Osteoblast (primary cell): ENCODE measurements at regions not wholly inside any gene's neighbourhood (a gene's known extent, or its start where the extent isn't known, plus 50 kb on each side); places are given as distances from the start of the nearest gene placed in this dataset.

Source experiments
- DNase-seq: peaks from one replicate; pipeline ENCODE4 v3.0.0; 2011; ENCODE audit warnings: low spot score, mixed read lengths; ENCODE audit not compliant: insufficient read length; ENCODE audit errors: missing footprints
- H2AFZ ChIP-seq: 2 replicates; pipeline ENCODE4 v1.6.0; 2011; ENCODE audit warnings: mild to moderate bottlenecking, low read length
- H3K27ac ChIP-seq: 2 replicates; pipeline ENCODE4 v1.5.1; 2011; ENCODE audit warnings: mild to moderate bottlenecking, low read depth, low read length, moderate library complexity
- H3K27me3 ChIP-seq: 2 replicates; pipeline ENCODE4 v1.6.0; 2012; ENCODE audit warnings: mild to moderate bottlenecking, control low read depth, inconsistent platforms, low read length, moderate library complexity; ENCODE audit not compliant: insufficient read depth
- H3K36me3 ChIP-seq: 2 replicates; pipeline ENCODE4 v1.5.1; 2011; ENCODE audit warnings: mild to moderate bottlenecking, low read length, control low read depth, moderate library complexity; ENCODE audit not compliant: insufficient read depth
- H3K4me1 ChIP-seq: 2 replicates; pipeline ENCODE4 v1.5.1; 2011; ENCODE audit warnings: mild to moderate bottlenecking, low read length, control low read depth, moderate library complexity; ENCODE audit not compliant: insufficient read depth
- H3K4me2 ChIP-seq: 2 replicates; pipeline ENCODE4 v1.6.0; 2011; ENCODE audit warnings: mild to moderate bottlenecking, low read length; ENCODE audit not compliant: insufficient read depth
- H3K4me3 ChIP-seq: fragments of 200-600 bp; sonication (generic); 3 replicates; pipeline ENCODE4 v1.5.1; 2012; ENCODE audit warnings: mild to moderate bottlenecking, low read length, inconsistent platforms; ENCODE audit not compliant: insufficient read depth
- H3K79me2 ChIP-seq: 2 replicates; pipeline ENCODE4 v1.6.0; 2012; ENCODE audit warnings: mild to moderate bottlenecking, low read length, control low read depth, inconsistent platforms; ENCODE audit not compliant: insufficient read depth
- H3K9me3 ChIP-seq: 2 replicates; pipeline ENCODE4 v1.5.1; 2011; ENCODE audit warnings: low read depth, low read length, control low read depth
- H4K20me1 ChIP-seq: 2 replicates; pipeline ENCODE4 v1.6.0; 2012; ENCODE audit warnings: mild to moderate bottlenecking, low read length, control low read depth; ENCODE audit not compliant: insufficient read depth
- TF ChIP-seq, protein P1 (sequence below): IDR thresholded peaks from 2 replicates; pipeline ENCODE4 v1.5.1; 2011; ENCODE audit warnings: mild to moderate bottlenecking, low read depth, low read length, moderate library complexity; ENCODE audit errors: extremely low read depth

DNA sequence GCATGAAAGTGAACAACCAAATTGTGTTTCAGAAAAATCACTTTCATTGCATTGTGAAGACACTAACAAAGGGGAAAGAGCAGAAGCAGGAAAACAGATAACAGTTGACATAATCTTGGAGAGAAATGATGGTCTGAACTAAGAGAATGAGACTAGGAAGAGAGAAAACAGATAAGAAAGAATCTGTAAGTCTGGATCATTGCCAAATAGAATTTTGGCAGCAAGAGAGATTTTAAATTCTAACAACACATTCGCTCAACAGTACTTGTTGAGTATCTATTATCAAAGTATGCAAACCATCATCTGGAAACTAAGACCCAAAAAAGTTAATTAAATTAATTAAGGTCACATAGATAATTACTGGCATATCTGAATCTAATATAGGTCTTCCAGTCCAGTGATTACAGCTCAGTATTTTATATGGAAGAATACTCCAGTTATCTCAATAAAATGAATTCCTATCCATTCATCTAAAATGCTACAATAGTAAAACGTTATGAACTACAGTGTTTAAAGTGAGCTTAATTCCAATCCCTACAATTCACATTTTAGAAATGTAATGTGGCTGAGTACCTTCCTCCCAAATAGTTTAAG, 166.7 kb upstream of the FAT3 start:
- Histone ChIP-seq H4K20me1 (no peaks in the 10 kb centered on the region), H3K27ac (no peak overlapping the region), H3K4me1 (no peaks in the 10 kb centered on the region), H3K4me2 (no peak overlapping the region), H3K4me3 (no peak overlapping the region), H3K36me3 (no peaks in the 10 kb centered on the region), H3K79me2 (no peaks in the 10 kb centered on the region), H3K27me3 (no peaks in the 10 kb centered on the region), H3K9me3 (no peaks in the 10 kb centered on the region), H2AFZ (no peak overlapping the region)
- DNase-seq, result no peak
- TF ChIP-seq, protein P1, sequence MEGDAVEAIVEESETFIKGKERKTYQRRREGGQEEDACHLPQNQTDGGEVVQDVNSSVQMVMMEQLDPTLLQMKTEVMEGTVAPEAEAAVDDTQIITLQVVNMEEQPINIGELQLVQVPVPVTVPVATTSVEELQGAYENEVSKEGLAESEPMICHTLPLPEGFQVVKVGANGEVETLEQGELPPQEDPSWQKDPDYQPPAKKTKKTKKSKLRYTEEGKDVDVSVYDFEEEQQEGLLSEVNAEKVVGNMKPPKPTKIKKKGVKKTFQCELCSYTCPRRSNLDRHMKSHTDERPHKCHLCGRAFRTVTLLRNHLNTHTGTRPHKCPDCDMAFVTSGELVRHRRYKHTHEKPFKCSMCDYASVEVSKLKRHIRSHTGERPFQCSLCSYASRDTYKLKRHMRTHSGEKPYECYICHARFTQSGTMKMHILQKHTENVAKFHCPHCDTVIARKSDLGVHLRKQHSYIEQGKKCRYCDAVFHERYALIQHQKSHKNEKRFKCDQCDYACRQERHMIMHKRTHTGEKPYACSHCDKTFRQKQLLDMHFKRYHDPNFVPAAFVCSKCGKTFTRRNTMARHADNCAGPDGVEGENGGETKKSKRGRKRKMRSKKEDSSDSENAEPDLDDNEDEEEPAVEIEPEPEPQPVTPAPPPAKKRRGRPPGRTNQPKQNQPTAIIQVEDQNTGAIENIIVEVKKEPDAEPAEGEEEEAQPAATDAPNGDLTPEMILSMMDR, result no peak

DNA sequence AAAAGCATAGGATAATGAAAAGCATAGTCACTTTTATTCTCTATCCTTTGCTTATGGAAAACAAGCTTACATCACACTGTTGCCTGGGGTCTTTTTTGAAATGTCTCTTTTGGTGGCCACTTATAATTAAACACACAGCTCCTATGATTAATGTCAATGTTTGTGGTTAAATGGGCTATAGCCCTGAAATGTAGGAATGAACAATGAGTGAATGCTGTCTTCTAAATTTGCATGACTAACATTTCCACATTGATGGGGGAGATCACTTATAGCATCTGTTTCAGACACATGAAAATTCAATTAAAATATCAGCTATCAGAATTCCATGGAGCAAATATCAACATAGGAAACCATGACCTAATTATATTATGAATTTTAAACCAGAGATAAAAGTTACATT, 171.4 kb upstream of the FAT3 start:
- Histone ChIP-seq H3K9me3 (no peaks in the 10 kb centered on the region), H4K20me1 (no peaks in the 10 kb centered on the region)
- TF ChIP-seq, protein P1, result no peak

DNA sequence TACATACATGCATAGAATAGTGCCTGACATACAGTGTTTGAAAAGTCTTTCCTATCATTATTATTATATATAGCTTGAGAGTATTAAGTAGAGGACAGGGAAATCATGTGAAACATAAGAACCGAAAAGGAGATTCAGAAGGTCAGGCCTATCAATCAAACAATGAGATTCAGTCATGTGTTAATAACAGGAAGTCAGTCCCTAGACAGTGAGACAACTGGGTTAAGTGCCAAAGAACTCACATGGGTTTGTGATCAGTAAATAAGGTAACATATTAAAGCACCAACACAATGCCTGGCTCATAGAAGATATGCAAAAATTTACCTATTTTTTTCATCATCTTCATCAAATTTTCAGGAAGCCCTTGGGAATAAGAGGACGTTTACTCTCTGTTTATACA, 174.3 kb upstream of the FAT3 start:
- Histone ChIP-seq H3K9me3 (no peaks in the 10 kb centered on the region), H3K4me1 (no peaks in the 10 kb centered on the region), H3K27me3 (no peaks in the 10 kb centered on the region), H3K36me3 (no peaks in the 10 kb centered on the region), H3K4me2 (no peak overlapping the region), H3K27ac (no peak overlapping the region), H3K4me3 (no peak overlapping the region), H3K79me2 (no peaks in the 10 kb centered on the region), H2AFZ (no peak overlapping the region), H4K20me1 (no peaks in the 10 kb centered on the region)
- no peak for DNase-seq
- TF ChIP-seq, protein P1, result no peak

More for the DNA sequence above, 171.4 kb upstream of the FAT3 start:
- Histone ChIP-seq H3K4me1 (no peaks in the 10 kb centered on the region), H3K36me3 (no peaks in the 10 kb centered on the region), H3K79me2 (no peaks in the 10 kb centered on the region), H3K4me2 (no peak overlapping the region), H3K4me3 (no peak overlapping the region), H3K27me3 (no peaks in the 10 kb centered on the region), H2AFZ (no peak overlapping the region), H3K27ac (no peak overlapping the region)
- DNase-seq, result no peak

DNA sequence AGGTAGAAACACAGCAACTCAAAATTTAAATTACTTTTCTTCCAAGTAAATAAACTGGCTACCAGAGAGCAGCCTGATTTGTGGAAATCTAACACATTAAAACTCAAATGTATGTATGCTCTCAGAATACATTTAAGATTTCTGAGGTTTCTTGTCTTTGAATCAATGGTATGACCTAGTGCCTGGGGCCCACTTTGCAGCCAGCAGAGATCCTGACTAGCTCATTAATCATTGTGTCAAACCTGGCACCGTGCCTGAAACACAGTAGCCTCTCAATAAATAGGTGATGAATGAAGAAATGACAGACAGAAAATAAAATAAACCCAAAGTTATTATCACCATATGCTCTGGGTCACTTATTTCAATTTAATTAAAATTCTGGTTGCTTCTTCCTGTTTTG, 176.2 kb upstream of the FAT3 start:
- TF ChIP-seq, protein P1, result no peak
- H3K4me2 ChIP-seq, result no peak overlapping the region
- DNase-seq, result no peak
- H4K20me1 ChIP-seq, result no peaks in the 10 kb centered on the region
- H3K27me3 ChIP-seq, result no peaks in the 10 kb centered on the region
- H3K4me3 ChIP-seq, result no peak overlapping the region
- H3K4me1 ChIP-seq, result no peaks in the 10 kb centered on the region
- H3K79me2 ChIP-seq, result no peaks in the 10 kb centered on the region
- H3K9me3 ChIP-seq, result no peaks in the 10 kb centered on the region
- H3K36me3 ChIP-seq, result no peaks in the 10 kb centered on the region
- no peak overlapping the region for H3K27ac ChIP-seq
- H2AFZ ChIP-seq, result no peak overlapping the region
